ENCODE measurements at regions not wholly inside any gene's neighbourhood (a gene's known extent, or its start where the extent isn't known, plus 50 kb on each side); places are given as distances from the start of the nearest gene placed in this dataset.

DNA sequence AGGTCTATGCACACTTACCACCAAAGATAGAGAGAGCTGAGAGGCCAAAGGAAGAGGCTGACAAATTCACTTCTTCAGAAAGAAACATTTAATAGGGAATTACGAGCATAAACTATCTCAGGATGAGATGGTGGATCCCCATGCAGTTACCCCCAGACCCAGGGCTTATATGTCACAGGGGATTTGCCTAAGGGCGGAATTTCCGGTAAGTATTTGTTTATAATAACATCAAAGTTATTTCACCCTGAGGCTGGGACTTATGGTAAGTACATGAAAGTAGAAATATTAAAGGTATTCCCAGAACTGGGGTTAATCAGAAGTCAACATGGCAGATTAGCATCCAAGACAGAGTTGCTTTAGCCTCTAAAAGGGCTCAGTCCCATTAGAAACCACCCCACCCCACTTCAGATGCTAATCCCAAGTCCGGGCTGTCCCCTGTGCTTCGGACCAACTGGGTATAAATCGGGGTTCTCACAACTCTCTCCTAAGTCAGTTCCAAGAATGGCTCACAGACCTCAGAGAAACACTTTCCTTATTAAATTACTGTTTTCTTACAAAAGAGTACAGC is 247.4 kb upstream of the ZP4 start:
- FAIRE-seq = no peak

DNA sequence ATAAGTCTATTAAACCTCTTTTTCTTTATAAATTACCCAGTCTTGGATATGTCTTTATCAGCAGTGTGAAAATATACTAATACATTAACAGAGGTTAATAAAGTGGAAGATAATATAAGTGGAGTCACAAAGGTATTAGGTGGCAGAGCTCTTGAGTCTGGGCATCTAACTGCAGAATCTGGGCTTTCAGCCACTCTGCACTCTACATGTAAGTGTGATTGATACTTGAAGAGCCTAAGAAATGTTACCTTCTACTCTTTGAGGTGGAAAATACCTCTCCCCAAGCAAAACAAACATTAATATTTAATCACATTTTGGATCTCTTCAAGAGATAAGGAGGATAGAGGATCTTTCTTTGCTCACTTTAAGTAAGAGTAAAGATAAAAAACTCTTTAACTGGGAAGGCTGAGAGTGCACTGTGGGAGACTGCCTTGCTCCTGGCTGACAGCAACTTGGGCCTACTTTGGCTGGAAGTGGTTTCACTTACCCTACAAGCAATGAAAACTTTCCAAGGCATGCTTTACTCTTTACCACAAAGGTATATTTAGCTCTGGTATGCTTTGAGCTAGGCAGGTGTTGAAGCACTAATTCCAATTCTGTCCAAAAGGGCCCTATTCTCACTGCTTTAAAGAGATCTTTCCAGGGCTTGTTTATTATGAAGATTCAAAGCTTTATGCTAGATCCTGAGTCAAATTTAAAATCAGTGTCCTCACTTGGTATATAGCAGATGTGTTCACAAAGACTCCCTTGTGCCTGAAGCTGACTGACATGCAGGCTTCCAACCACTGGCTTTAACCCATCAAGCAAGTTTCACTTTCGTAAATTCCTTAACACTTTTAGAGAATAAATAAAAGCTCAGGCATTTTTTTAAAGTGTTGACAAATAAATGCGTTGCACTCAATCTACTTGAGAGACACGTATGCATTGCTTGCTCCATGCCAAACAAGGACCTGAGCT is 245.3 kb upstream of the ZP4 start:
- FAIRE-seq (no peak), DNase-seq (ENCODE audit: low spot score) (no peak)

More for the DNA sequence above, 247.4 kb upstream of the ZP4 start:
- no peak for DNase-seq (ENCODE audit: low spot score)

GRCh38 chr1:238129677-238130076 is 239.0 kb upstream of the ZP4 start:
- DNase-seq (ENCODE audit: low spot score) (no peak), FAIRE-seq (no peak)

GRCh38 chr1:238123201-238123600 is 232.5 kb upstream of the ZP4 start:
- DNase-seq (ENCODE audit: low spot score) = no peak
- FAIRE-seq = no peak

- DNase-seq (ENCODE audit: low spot score) = no peak
- FAIRE-seq = no peak
Measured at GRCh38 chr1:238119861-238120260, 229.1 kb upstream of the ZP4 start.

GRCh38 chr1:238119060-238119459 is 228.3 kb upstream of the ZP4 start:
- DNase-seq (ENCODE audit: low spot score) (no peak), FAIRE-seq (no peak)

DNA sequence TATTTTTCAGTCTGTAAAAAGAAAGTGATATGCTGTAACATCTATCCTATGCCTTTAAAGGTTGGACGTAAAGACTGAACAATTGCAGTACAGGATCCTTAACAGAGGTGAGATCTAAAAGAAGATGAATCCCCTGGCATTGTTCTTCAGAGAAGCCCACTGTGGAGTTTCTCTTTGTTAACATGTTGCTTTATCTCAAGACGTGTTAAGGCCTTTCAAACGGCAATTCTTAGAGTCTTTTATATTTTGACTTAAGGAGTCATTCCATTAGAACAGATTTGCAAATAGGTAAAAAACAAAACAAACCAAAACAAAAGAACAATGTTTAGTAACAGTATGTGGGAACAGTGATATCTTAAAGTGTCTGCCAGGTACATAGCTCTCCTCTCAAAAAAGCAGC is 225.1 kb upstream of the ZP4 start:
- FAIRE-seq (no peak), DNase-seq (ENCODE audit: low spot score) (no peak)

DNA sequence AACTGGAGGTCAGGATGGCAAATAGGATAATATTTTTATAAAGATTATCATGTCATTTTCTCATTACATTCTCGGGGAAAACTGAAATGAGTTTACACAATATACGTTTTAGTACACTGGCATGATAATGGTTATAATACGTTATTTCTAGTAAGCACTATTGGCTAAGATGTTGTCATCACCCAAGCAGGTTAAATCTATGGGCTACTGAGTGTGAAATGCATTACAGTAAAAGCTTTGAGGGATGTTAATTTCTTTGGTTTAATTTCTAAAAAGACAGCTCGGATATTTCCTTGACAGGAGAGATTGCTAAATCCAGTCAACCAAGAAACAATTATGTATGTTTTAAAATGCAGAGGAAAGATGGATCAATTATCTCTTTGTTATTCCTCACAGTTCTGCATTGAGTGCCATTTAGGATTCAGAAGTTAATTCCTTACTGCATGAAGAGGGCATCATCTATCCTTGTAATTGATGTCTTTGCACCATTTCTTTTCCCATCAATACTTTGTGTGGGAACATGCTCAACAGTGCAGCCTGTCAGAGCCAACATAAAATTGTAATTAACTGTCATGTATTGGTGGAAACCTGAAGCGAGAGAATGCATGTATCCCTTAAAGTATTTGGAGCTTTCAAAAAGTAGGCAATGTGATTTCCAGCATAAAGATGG is 222.4 kb upstream of the ZP4 start:
- DNase-seq (ENCODE audit: low spot score) (no peak), FAIRE-seq (no peak)

DNA sequence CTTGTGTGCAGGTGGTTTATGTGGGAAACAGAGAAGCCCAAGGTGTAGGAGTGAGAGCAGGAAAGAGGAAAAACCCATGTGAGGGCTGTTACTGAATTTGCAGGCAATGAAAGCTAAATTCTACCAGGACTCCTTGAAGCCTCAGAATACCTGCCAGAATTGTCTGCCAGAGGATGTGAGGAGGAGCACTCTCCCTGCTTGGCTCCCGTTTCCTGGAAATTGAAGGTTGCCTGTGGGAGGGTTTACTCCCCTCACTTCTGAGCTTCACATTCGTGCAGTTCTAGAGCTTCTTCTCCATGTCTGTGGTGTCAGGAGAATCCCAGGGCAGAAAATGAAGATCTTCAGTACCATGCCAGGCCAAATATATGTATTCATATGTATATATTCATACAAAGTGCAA is 220.8 kb upstream of the ZP4 start:
- DNase-seq (ENCODE audit: low spot score) (no peak), FAIRE-seq (no peak)

GRCh38 chr1:238111081-238111480 is 220.4 kb upstream of the ZP4 start:
- DNase-seq (ENCODE audit: low spot score) = no peak
- FAIRE-seq = no peak

- FAIRE-seq (no peak), DNase-seq (ENCODE audit: low spot score) (no peak)
Measured at GRCh38 chr1:238108417-238108816, 217.7 kb upstream of the ZP4 start.

- DNase-seq (ENCODE audit: low spot score) (no peak), FAIRE-seq (no peak)
Measured at GRCh38 chr1:238107322-238107721, 216.6 kb upstream of the ZP4 start.

GRCh38 chr1:238104752-238105151 is 214.0 kb upstream of the ZP4 start:
- no peak for DNase-seq (ENCODE audit: low spot score)
- no peak for FAIRE-seq

DNA sequence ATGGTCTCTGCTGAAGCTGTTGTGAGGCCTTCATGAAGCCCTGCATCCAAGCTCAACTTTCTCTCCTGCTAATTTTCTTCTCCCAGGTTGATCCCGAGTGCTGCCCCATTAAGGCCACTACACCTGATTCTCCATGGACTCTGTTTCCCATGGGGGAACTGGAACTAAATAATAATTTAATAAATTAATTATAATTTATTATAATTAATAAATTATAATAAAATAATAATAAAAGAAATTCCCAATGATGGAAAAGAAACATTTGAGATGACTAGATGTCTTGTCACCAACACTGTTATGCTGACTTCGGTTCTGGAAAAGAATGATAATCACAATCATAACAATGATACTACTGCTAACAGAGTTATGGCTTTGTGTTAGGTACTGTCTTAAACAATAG is 211.2 kb upstream of the ZP4 start:
- DNase-seq (ENCODE audit: low spot score) (no peak), FAIRE-seq (no peak)

GRCh38 chr1:238099871-238100270 is 209.1 kb upstream of the ZP4 start:
- DNase-seq (ENCODE audit: low spot score) (no peak), FAIRE-seq (no peak)

GRCh38 chr1:238089615-238090014 is 198.9 kb upstream of the ZP4 start:
- DNase-seq (ENCODE audit: low spot score) (no peak), FAIRE-seq (no peak)

DNA sequence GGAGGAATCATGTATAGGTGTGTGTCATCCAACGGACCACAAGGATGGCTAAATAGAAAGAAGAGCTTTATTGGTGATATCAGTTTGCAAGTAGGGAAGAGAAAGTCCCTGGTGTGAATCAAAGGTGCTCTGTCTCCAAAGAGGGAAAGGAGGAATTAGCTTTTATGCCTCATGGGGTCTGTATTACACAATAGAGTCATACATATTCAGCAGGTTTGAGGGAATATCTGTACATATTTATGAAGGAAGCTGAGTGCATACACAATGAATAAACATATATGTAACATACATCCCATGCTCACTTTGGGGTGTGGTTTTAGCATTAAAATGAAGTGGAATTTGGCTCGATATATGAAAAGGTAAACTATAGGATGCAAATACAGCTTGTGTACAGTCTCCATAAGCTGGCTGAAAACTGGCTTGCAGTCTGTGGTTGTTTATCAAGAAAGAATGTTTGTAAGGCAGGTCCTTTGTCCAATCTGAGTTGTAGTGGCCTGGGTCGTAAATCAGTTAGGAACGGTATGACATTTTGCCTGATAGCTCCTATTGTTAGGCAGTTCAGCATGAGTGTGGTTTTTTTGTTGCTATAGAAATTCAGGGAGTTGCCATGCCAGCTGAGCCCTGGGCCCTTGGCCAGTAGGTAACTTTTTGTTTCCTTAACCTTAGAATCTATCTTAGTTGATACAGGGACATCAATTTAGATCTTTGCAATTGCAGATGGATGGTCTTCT is 198.0 kb upstream of the ZP4 start:
- peak; percentile 9 for DNase-seq (ENCODE audit: low spot score)
- no peak for FAIRE-seq

GRCh38 chr1:238073991-238074390 is 183.3 kb upstream of the ZP4 start:
- FAIRE-seq = no peak
- no peak for DNase-seq (ENCODE audit: low spot score)

DNA sequence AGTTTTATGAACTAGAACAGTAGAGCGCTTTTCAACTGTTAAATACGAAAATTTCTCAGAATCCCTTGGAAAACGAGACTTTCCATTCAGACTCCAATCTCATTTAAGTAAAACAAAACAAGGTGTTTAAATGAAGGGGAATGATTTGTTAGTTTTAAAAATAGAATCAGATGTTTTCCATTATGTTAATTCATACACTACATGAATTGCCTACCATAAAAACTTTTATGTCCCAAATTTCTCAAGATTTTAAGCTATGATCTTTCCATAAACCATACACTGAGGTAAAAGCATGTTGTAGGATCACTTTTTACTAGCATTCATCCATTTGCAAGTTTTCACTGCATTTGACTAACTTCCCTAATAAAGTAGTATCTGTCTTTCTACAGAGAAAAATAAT is 180.3 kb upstream of the ZP4 start:
- FAIRE-seq = no peak

DNA sequence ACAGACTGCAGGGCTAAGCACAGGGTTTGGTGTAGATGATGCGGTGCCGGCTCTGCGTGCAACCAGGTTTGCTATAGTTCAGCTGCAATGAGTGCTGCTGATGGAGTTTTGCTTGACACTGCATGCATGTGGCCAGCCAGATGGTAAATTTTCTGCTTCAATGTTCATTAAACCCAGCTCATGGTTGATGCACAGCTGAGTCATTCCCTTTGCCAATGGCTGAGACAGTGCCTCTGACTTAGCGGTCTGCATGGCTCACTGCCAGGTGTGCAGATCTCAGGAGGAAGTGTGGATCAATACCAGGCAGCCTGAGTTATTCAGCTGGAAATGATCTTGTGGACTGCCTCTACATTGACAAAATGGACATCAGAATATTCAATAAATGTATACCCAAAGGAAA is 172.7 kb upstream of the ZP4 start:
- FAIRE-seq (peak; percentile 91), DNase-seq (ENCODE audit: low spot score) (peak; percentile 76)

More for the DNA sequence above, 180.3 kb upstream of the ZP4 start:
- DNase-seq (ENCODE audit: low spot score) = no peak

DNA sequence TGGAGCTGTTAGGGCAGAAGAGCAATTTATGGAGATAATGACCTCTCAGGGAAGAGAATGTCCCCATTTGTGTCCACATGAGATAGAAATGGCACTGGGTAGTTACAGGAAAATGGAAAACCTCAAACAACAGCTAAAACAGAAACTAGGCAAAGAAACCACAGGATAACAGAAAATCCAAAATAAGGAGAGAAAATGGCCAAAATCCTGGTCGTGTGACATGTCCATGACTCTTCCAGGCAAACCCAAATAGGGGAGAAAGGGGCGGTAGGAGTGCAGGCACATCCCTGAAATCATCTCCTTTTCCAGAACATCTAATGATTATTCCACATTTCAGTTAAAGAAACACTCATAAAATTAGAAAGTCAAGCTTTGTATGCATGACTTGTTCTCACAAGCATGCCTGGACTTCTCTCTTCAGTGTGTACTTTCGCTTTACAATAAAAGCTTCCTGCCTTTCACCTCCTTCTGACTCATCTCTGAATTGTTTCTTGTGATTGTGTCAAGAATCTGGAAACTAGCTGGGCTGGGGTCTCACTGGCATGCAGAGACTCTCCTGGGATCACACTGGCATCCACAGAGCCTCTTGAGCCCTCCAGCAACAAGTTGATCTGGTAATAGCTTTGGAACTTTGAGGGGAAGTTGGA is 171.4 kb upstream of the ZP4 start:
- DNase-seq (ENCODE audit: low spot score) (peak; percentile 16), FAIRE-seq (no peak)
